ENCODE measurements at regions not wholly inside any gene's neighbourhood (a gene's known extent, or its start where the extent isn't known, plus 50 kb on each side); places are given as distances from the start of the nearest gene placed in this dataset.
A peak's percentile ranks its signal among the peaks of the same experiment; 100 is the strongest.

GRCh38 chr1:62370594-62370993 lies 51.4 kb upstream of the KANK4 start:
- no peak for DNase-seq (ENCODE audit: low spot score)

- no peak for DNase-seq (ENCODE audit: low spot score)
Observed at GRCh38 chr1:62371375-62371774, 52.1 kb upstream of the KANK4 start.

- no peak for DNase-seq (ENCODE audit: low spot score)
Observed at GRCh38 chr1:62373221-62373620, 54.0 kb upstream of the KANK4 start.

- no peak for DNase-seq (ENCODE audit: low spot score)
Observed at GRCh38 chr1:62377043-62377562, 57.9 kb upstream of the KANK4 start.

GRCh38 chr1:62380181-62380580 lies 56.7 kb upstream of the USP1 start:
- no peak for DNase-seq (ENCODE audit: low spot score)

- no peak for DNase-seq (ENCODE audit: low spot score)
Observed at GRCh38 chr1:62381831-62382657, 54.8 kb upstream of the USP1 start.

- no peak for DNase-seq (ENCODE audit: low spot score)
Observed at GRCh38 chr1:62382658-62382955, 54.2 kb upstream of the USP1 start.

- DNase-seq (ENCODE audit: low spot score): peak; percentile 43
Observed at GRCh38 chr1:62384276-62385005, 52.4 kb upstream of the USP1 start.

GRCh38 chr1:62385923-62386322 lies 50.9 kb upstream of the USP1 start:
- no peak for DNase-seq (ENCODE audit: low spot score)

- no peak for DNase-seq (ENCODE audit: low spot score)
Observed at GRCh38 chr1:62386351-62387121, 50.3 kb upstream of the USP1 start.

All from iPS-NIHi11 (cell line).